ENCODE measurements at regions not wholly inside any gene's neighbourhood (a gene's known extent, or its start where the extent isn't known, plus 50 kb on each side); places are given as distances from the start of the nearest gene placed in this dataset.

DNA sequence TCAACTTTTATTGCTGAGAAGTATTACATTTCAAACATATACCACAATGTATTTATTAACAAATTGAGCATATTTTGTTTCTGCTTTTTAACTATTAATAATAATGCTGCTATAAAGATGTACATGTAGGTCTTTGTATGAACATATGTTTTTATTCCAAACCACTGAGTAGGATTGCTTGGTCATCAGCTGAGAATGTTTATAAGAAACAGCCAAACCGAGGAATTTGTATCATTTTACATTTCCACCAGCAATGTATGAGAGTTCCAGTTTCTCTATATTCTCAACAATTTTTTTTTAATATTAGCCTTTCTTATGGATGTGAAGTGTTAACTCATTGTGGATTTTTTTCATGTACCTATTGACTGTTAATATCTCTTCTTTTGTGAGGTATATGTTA is 119.5 kb upstream of the MDFIC2 start:
- TF ChIP-seq SMAD4 (CRISPR knock-in tag; IDR thresholded peaks at IDR 0.05): no peak
- no peak for TF ChIP-seq RORB (CRISPR knock-in tag; IDR thresholded peaks at IDR 0.05)
- TF ChIP-seq ZBTB21 (CRISPR knock-in tag; IDR thresholded peaks at IDR 0.05; ENCODE audit: borderline replicate concordance): no peak
- TF ChIP-seq GABPB1 (CRISPR knock-in tag; IDR thresholded peaks at IDR 0.05): no peak
- TF ChIP-seq, protein P1, sequence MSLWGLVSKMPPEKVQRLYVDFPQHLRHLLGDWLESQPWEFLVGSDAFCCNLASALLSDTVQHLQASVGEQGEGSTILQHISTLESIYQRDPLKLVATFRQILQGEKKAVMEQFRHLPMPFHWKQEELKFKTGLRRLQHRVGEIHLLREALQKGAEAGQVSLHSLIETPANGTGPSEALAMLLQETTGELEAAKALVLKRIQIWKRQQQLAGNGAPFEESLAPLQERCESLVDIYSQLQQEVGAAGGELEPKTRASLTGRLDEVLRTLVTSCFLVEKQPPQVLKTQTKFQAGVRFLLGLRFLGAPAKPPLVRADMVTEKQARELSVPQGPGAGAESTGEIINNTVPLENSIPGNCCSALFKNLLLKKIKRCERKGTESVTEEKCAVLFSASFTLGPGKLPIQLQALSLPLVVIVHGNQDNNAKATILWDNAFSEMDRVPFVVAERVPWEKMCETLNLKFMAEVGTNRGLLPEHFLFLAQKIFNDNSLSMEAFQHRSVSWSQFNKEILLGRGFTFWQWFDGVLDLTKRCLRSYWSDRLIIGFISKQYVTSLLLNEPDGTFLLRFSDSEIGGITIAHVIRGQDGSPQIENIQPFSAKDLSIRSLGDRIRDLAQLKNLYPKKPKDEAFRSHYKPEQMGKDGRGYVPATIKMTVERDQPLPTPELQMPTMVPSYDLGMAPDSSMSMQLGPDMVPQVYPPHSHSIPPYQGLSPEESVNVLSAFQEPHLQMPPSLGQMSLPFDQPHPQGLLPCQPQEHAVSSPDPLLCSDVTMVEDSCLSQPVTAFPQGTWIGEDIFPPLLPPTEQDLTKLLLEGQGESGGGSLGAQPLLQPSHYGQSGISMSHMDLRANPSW (CRISPR knock-in tag; conservative IDR thresholded peaks at IDR 0.05; ENCODE audit: low read depth): no peak
- TF ChIP-seq FOXJ3 (CRISPR knock-in tag; IDR thresholded peaks at IDR 0.05; ENCODE audit: borderline replicate concordance): no peak
- no peak for TF ChIP-seq ZNF232 (CRISPR knock-in tag; IDR thresholded peaks at IDR 0.05)
- TF ChIP-seq CREM (CRISPR knock-in tag; IDR thresholded peaks at IDR 0.05): no peak
- TF ChIP-seq MAX (CRISPR knock-in tag; IDR thresholded peaks at IDR 0.05): no peak
- TF ChIP-seq E2F5 (CRISPR knock-in tag; IDR thresholded peaks at IDR 0.05): no peak
- no peak for TF ChIP-seq E2F4 (CRISPR knock-in tag; IDR thresholded peaks at IDR 0.05; ENCODE audit: borderline replicate concordance, low read depth)
- TF ChIP-seq IRF1 (CRISPR knock-in tag; IDR thresholded peaks at IDR 0.05): no peak
- TF ChIP-seq MYBL2 (CRISPR knock-in tag; IDR thresholded peaks at IDR 0.05): no peak
- no peak for ATAC-seq
- DNase-seq (ENCODE audit: low spot score): no peak
- H3K36me3 Mint-ChIP-seq: peaks cover 4% of the 10 kb centered on the region; the same call in 1 of the 2 replicates
- ChIA-PET POLR2A (no interaction called here), CTCF (no interaction called here)
- H3K27ac Mint-ChIP-seq: no peak overlapping the region
- H3K9me3 Mint-ChIP-seq: peaks cover 22% of the 10 kb centered on the region
- H3K4me1 Mint-ChIP-seq: peaks cover 18% of the 10 kb centered on the region
- H3K4me3 Mint-ChIP-seq: no peak overlapping the region
- H3K27me3 Mint-ChIP-seq (ENCODE audit: low read depth): no peaks in the 10 kb centered on the region

- ATAC-seq (no peak), DNase-seq (ENCODE audit: low spot score) (no peak)
- Mint-ChIP-seq H3K36me3 (no peaks in the 10 kb centered on the region), H3K27me3 (ENCODE audit: low read depth) (no peaks in the 10 kb centered on the region), H3K4me3 (no peak overlapping the region), H3K9me3 (peaks cover 9% of the 10 kb centered on the region), H3K4me1 (no peaks in the 10 kb centered on the region), H3K27ac (no peak overlapping the region)
- TF ChIP-seq ZNF671 (CRISPR knock-in tag; IDR thresholded peaks at IDR 0.05): no peak
- TF ChIP-seq, protein P2, sequence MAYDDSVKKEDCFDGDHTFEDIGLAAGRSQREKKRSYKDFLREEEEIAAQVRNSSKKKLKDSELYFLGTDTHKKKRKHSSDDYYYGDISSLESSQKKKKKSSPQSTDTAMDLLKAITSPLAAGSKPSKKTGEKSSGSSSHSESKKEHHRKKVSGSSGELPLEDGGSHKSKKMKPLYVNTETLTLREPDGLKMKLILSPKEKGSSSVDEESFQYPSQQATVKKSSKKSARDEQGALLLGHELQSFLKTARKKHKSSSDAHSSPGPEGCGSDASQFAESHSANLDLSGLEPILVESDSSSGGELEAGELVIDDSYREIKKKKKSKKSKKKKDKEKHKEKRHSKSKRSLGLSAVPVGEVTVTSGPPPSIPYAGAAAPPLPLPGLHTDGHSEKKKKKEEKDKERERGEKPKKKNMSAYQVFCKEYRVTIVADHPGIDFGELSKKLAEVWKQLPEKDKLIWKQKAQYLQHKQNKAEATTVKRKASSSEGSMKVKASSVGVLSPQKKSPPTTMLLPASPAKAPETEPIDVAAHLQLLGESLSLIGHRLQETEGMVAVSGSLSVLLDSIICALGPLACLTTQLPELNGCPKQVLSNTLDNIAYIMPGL (CRISPR knock-in tag; IDR thresholded peaks at IDR 0.05): no peak
- TF ChIP-seq EMX1 (CRISPR knock-in tag; IDR thresholded peaks at IDR 0.05): no peak
- no peak for TF ChIP-seq RELA (CRISPR knock-in tag; IDR thresholded peaks at IDR 0.05; ENCODE audit: borderline replicate concordance)
- TF ChIP-seq, protein P3, sequence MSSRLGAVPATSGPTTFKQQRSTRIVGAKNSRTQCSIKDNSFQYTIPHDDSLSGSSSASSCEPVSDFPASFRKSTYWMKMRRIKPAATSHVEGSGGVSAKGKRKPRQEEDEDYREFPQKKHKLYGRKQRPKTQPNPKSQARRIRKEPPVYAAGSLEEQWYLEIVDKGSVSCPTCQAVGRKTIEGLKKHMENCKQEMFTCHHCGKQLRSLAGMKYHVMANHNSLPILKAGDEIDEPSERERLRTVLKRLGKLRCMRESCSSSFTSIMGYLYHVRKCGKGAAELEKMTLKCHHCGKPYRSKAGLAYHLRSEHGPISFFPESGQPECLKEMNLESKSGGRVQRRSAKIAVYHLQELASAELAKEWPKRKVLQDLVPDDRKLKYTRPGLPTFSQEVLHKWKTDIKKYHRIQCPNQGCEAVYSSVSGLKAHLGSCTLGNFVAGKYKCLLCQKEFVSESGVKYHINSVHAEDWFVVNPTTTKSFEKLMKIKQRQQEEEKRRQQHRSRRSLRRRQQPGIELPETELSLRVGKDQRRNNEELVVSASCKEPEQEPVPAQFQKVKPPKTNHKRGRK (CRISPR knock-in tag; IDR thresholded peaks at IDR 0.05; ENCODE audit: borderline replicate concordance): no peak
- TF ChIP-seq ZNF219 (CRISPR knock-in tag; IDR thresholded peaks at IDR 0.05; ENCODE audit: borderline replicate concordance): no peak
- ChIA-PET CTCF (no interaction called here), POLR2A (no interaction called here)
Measured at GRCh38 chr3:70426071-70426470, 113.6 kb upstream of the MDFIC2 start.

Data from WTC11 (cell line).